Testis (tissue), 2 donors: ENCODE measurements at regions not wholly inside any gene's neighbourhood (a gene's known extent, or its start where the extent isn't known, plus 50 kb on each side); places are given as distances from the start of the nearest gene placed in this dataset.

ENCODE experiments used
- CTCF ChIP-seq, 3 experiments: fragments of 450-650 bp in 2 of 3; fragments of 200-600 bp in 1 of 3; sonication (generic) in 1 of 3; IDR thresholded peaks; one replicate each; pipeline ENCODE4 v1.5.1; 2016 to 2019; ENCODE audit warnings: antibody characterized with exemption in 3 of 3, mild to moderate bottlenecking in 2 of 3, moderate library complexity in 1 of 3
- POLR2A ChIP-seq: fragments of 450-650 bp; IDR thresholded peaks from one replicate; pipeline ENCODE4 v1.6.1; 2017; ENCODE audit warnings: antibody characterized with exemption, mild to moderate bottlenecking, moderate library complexity

DNA sequence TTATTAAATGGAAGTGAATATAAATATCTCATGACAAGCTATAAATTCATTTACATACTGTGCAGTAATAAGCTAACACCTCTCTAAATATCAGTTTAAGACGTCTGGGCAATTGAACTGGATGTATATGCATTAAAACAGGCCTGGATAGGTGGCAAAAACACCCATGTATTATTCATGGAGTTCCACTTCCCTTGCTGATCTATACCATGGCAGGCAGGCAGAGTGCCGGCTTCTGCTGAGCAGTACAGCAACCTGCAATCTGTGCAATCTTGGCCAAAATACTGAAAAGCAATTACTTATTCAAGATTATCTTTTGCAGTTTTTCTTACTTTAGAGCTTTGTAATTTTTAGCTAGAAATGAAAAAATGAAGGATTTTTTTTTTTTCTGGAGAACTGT is 112.1 kb upstream of the PIEZO2 start:
- TF ChIP-seq POLR2A: no peak
- TF ChIP-seq CTCF (IDR thresholded peaks at IDR 0.05): no peak
